SW 1271 (cell line): ENCODE measurements at regions not wholly inside any gene's neighbourhood (a gene's known extent, or its start where the extent isn't known, plus 50 kb on each side); places are given as distances from the start of the nearest gene placed in this dataset.
"Not testable (repeated sequence)": the region's sequence is repeated elsewhere in the genome, so short reads cannot be mapped to it uniquely, and the experiment has no call there.

Experiments used
- DNase-seq, 2 experiments: peaks; one replicate each; lab custom pipeline; 2025; lab: John Stamatoyannopoulos, UW

GRCh38 chr6:125354649-125355048 lies 52.9 kb upstream of the HDDC2 start:
- DNase-seq = no peak

- no peak for DNase-seq
These were observed 55.1 kb upstream of the HDDC2 start for GRCh38 chr6:125356884-125357283.

GRCh38 chr6:125357515-125358256 lies 55.9 kb upstream of the HDDC2 start:
- no peak for DNase-seq

- DNase-seq = no peak
These were observed 57.1 kb upstream of the HDDC2 start for GRCh38 chr6:125358898-125359297.

- DNase-seq = no peak
These were observed 60.1 kb upstream of the HDDC2 start for GRCh38 chr6:125361868-125362267.

- no peak for DNase-seq
These were observed 61.5 kb upstream of the HDDC2 start for GRCh38 chr6:125363039-125363823.

- DNase-seq = no peak
These were observed 62.0 kb upstream of the HDDC2 start for GRCh38 chr6:125363824-125364165.

GRCh38 chr6:125365230-125365629 lies 63.5 kb upstream of the HDDC2 start:
- no peak for DNase-seq

GRCh38 chr6:125367036-125367782 lies 65.4 kb upstream of the HDDC2 start:
- no peak for DNase-seq

- DNase-seq = no peak
These were observed 68.6 kb upstream of the HDDC2 start for GRCh38 chr6:125370343-125370742.

GRCh38 chr6:125375013-125375412 lies 73.2 kb upstream of the HDDC2 start:
- DNase-seq = no peak

GRCh38 chr6:125375821-125376220 lies 74.1 kb upstream of the HDDC2 start:
- no peak for DNase-seq

GRCh38 chr6:125377621-125378020 lies 75.9 kb upstream of the HDDC2 start:
- DNase-seq = no peak

- no peak for DNase-seq
These were observed 77.4 kb upstream of the HDDC2 start for GRCh38 chr6:125379174-125379573.

- no peak for DNase-seq
These were observed 78.7 kb upstream of the HDDC2 start for GRCh38 chr6:125380474-125380873.

GRCh38 chr6:125386337-125386736 lies 84.6 kb upstream of the HDDC2 start:
- DNase-seq = not testable (repeated sequence)

- DNase-seq = no peak
These were observed 90.9 kb upstream of the HDDC2 start for GRCh38 chr6:125392682-125393081.

GRCh38 chr6:125393449-125393858 lies 91.7 kb upstream of the HDDC2 start:
- no peak for DNase-seq

GRCh38 chr6:125406741-125407140 lies 105.0 kb upstream of the HDDC2 start:
- DNase-seq = no peak

- DNase-seq = no peak
These were observed 112.7 kb upstream of the HDDC2 start for GRCh38 chr6:125414507-125414906.

- DNase-seq = no peak
These were observed 114.1 kb upstream of the HDDC2 start for GRCh38 chr6:125415913-125416312.

- no peak for DNase-seq
These were observed 120.1 kb upstream of the HDDC2 start for GRCh38 chr6:125421836-125422235.

- no peak for DNase-seq
These were observed 121.3 kb upstream of the HDDC2 start for GRCh38 chr6:125423047-125423446.
